GM12873 (cell line): ENCODE measurements at regions not wholly inside any gene's neighbourhood (a gene's known extent, or its start where the extent isn't known, plus 50 kb on each side); places are given as distances from the start of the nearest gene placed in this dataset.

Source experiments
- TF ChIP-seq, protein P1 (sequence below): IDR thresholded peaks from 2 replicates; pipeline ENCODE4 v1.5.1; 2012; ENCODE audit warnings: low read depth, mild to moderate bottlenecking, moderate library complexity, low read length, control low read depth; ENCODE audit not compliant: insufficient read depth; ENCODE audit errors: missing control alignments

DNA sequence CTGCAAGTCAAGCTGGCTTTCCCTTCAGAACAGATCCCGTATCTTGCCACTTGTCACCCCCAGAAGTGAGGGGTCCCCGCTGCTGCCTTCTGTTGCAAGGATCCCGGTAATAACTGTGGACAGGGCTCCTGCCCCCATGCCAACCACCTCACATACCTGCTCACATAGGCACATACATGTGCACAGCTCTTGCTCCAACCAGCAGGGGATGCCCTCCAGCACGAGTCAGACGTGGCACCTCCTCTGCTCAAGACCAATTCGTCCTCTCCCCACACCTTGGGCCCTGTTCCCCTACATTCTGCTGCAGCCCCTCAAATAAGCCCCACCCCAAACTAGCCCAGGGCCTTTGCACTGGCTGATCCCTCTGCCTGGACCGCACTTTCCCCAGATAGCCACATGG, 163.3 kb downstream of the CRYBB2 start:
- TF ChIP-seq, protein P1, sequence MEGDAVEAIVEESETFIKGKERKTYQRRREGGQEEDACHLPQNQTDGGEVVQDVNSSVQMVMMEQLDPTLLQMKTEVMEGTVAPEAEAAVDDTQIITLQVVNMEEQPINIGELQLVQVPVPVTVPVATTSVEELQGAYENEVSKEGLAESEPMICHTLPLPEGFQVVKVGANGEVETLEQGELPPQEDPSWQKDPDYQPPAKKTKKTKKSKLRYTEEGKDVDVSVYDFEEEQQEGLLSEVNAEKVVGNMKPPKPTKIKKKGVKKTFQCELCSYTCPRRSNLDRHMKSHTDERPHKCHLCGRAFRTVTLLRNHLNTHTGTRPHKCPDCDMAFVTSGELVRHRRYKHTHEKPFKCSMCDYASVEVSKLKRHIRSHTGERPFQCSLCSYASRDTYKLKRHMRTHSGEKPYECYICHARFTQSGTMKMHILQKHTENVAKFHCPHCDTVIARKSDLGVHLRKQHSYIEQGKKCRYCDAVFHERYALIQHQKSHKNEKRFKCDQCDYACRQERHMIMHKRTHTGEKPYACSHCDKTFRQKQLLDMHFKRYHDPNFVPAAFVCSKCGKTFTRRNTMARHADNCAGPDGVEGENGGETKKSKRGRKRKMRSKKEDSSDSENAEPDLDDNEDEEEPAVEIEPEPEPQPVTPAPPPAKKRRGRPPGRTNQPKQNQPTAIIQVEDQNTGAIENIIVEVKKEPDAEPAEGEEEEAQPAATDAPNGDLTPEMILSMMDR: peak; percentile 42

GRCh38 chr22:25383278-25383820, 163.9 kb downstream of the CRYBB2 start:
- TF ChIP-seq, protein P1: no peak

GRCh38 chr22:25383892-25384291, 164.5 kb downstream of the CRYBB2 start:
- TF ChIP-seq, protein P1: no peak

GRCh38 chr22:25386538-25386884, 167.1 kb downstream of the CRYBB2 start:
- TF ChIP-seq, protein P1: no peak

- TF ChIP-seq, protein P1: no peak
Observed at GRCh38 chr22:25388415-25388814, 169.0 kb downstream of the CRYBB2 start.

DNA sequence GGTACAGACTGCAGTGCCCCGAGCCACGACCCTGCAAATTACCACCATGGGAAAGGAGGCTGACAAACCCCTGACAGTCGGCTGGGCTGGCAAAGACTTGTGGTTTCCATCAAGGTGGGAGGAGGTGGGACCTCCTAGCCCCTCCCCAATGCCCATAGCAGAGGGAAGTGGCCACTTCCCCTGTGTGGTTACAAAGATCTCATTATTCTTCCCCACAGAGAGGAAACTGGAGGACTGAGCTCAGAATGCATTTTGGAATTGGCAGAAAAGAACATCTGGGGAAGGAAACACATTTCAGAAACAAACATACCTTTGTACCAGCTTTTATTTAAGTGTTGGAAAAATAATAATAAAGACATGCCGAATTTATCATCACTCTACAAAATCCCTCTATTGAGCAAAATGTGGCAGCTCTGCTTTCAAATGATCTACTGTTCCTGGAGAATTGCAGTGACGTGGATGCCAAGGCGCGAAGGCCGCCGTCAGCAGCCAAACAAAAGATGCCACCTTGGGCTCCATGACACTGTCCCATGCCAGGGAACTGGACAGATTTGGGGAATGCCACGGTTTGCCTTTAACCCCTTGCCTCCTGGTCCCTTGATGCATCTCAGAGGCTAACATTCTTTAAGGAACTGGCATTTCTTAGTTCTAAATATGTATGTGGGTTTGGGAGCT, 169.6 kb downstream of the CRYBB2 start:
- TF ChIP-seq, protein P1: no peak

DNA sequence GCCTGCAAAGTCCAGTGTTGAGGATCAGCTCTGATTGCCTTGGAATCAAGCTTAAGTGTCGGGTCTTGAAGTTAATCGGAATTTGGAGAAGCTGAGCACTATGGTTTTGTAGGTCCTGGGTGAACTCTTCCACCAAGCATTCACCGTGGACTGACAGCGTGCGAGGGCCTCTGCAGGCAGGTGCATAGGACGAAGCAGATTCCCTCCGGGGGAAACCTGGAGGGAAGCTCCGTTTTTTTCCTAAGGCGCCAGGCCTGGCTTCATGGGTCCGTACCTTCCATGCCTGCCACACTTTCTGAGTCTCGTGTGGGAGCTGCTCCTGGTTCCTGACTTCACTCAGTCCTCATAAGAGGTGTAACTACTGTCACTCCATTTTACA, 170.1 kb downstream of the CRYBB2 start:
- TF ChIP-seq, protein P1: no peak
